ENCODE measurements at regions not wholly inside any gene's neighbourhood (a gene's known extent, or its start where the extent isn't known, plus 50 kb on each side); places are given as distances from the start of the nearest gene placed in this dataset.

DNA sequence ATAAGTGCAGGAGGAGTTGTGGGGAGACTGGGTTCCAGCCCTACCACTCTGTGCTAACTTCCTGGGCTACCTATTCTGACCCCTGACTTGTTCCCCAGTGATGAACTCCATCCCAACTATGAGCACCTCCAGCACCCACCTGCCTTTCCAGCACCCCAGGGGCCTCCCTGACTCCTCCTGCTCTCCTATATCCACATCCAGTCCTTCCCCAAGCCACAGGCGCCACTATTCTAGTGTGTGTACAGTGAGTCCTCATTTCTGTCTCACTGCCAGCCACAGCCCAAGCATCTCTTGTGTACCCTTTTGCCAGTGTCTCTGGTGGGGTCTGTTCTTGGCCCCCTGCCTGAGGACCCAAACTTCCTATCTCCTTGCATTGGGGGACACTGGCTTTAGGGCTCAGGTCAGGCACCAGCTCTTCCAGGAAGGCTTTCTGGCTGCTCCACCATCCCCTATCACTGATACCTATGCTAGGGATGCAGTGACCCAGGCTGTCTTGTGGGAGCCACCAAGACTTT lies 145.2 kb downstream of the INHBB start:
- H3K4me3 ChIP-seq (ENCODE audit: extremely low read depth in 1 of 4, insufficient read depth in 2 of 4, low read depth in 3 of 4, low read length in 4 of 4): no peak overlapping the region
- no peak overlapping the region for H3K4ac ChIP-seq (replicated peaks; ENCODE audit: insufficient read length, low read depth, low read length)
- no peaks in the 10 kb centered on the region for H3K23me2 ChIP-seq (ENCODE audit: low read depth, low read length)
- H3K36me3 ChIP-seq (ENCODE audit: control insufficient read depth in 2 of 4, insufficient read depth in 4 of 4, low read length in 3 of 4): no peaks in the 10 kb centered on the region
- FAIRE-seq (no peak), DNase-seq (ENCODE audit: low read depth in 1 of 2, low spot score in 2 of 2) (no peak)
- no peak overlapping the region for H2AK5ac ChIP-seq (ENCODE audit: low read depth, low read length)
- H3K79me1 ChIP-seq (ENCODE audit: low read depth, low read length): no peaks in the 10 kb centered on the region
- H2BK120ac ChIP-seq (replicated peaks; ENCODE audit: low read depth, low read length): no peak overlapping the region
- no peak overlapping the region for H3K23ac ChIP-seq (ENCODE audit: insufficient read length)
- H3K56ac ChIP-seq (replicated peaks; ENCODE audit: insufficient read length, low read depth, low read length): no peak overlapping the region
- H3K9ac ChIP-seq (replicated peaks in 1 of 4; ENCODE audit: extremely low read depth in 1 of 4, low read depth in 3 of 4, low read length in 3 of 4): no peak overlapping the region
- H2BK5ac ChIP-seq (ENCODE audit: low read depth, low read length): no peak overlapping the region
- H4K91ac ChIP-seq (replicated peaks; ENCODE audit: insufficient read length, low read length): no peak overlapping the region
- H2BK20ac ChIP-seq (ENCODE audit: low read length): no peak overlapping the region
- no peak overlapping the region for H2BK15ac ChIP-seq (ENCODE audit: low read length)
- no peaks in the 10 kb centered on the region for H3K79me2 ChIP-seq (ENCODE audit: control insufficient read depth in 1 of 2, insufficient read depth in 2 of 2, low read length in 2 of 2)
- no peak overlapping the region for H3K18ac ChIP-seq (ENCODE audit: extremely low read depth, low read length)
- H3K14ac ChIP-seq (ENCODE audit: insufficient read length): no peak overlapping the region
- no peak overlapping the region for H4K8ac ChIP-seq (ENCODE audit: extremely low read depth, insufficient read depth, low read length)
- H3K4me2 ChIP-seq (ENCODE audit: insufficient read depth in 1 of 2, low read depth in 2 of 2, low read length in 2 of 2): no peak overlapping the region
- H3K27me3 ChIP-seq (replicated peaks in 1 of 4; ENCODE audit: control insufficient read depth in 3 of 4, extremely low read depth in 1 of 4, insufficient read depth in 3 of 4, low read length in 3 of 4): peaks cover 0 to 19% (median 8%) of the 10 kb centered on the region in 4 experiments; a peak in 6 of 7 replicates
- H3K9me3 ChIP-seq (ENCODE audit: insufficient read depth in 2 of 2, low read depth in 1 of 2, low read length in 1 of 2): no peaks in the 10 kb centered on the region
- POLR2A ChIA-PET (ENCODE audit: partially characterized antibody): interaction anchor here (1.2 kb wide), 1 partner anchor 178 kb away, joined by 4 read pairs; no protein-coding TSS in a partner anchor
- no peak overlapping the region for H3K27ac ChIP-seq (ENCODE audit: low read depth, low read length)
- WGBS, 2 experiments (ENCODE audit: extremely low coverage in 1 of 2, insufficient coverage in 1 of 2, insufficient read length in 1 of 2, insufficient replicate concordance in 2 of 2, low coverage in 1 of 2, low lambda C conversion rate in 2 of 2, missing lambda C conversion rate in 1 of 2): 80% methylated on average over 1 of the region's 1 CpG; no CpG with 5 or more reads in 1 of the 2 experiments
- H4K20me1 ChIP-seq (replicated peaks in 1 of 2; ENCODE audit: control insufficient read depth in 1 of 2, insufficient read depth in 2 of 2, low read length in 2 of 2): peaks cover 0 to 3% of the 10 kb centered on the region in 2 experiments
- H3K4me1 ChIP-seq (replicated peaks in 1 of 4; ENCODE audit: control insufficient read depth in 3 of 4, insufficient read depth in 4 of 4, low read length in 3 of 4): peaks cover 0 to 6% (median 0%) of the 10 kb centered on the region in 4 experiments; a peak in 2 of 7 replicates
- no peak overlapping the region for H2BK12ac ChIP-seq (ENCODE audit: low read depth, low read length)
- CTCF ChIA-PET (ENCODE audit: partially characterized antibody): interaction anchor here (0.6 to 1.4 kb wide), 3 partner anchors 16 to 62 kb away, joined by 3 to 4 read pairs (median 3); no protein-coding TSS in a partner anchor
- H2AFZ ChIP-seq (ENCODE audit: low read length): no peak overlapping the region
- no peak overlapping the region for H4K5ac ChIP-seq (ENCODE audit: insufficient read length, low read depth, low read length)
- TF ChIP-seq TAF7 (optimal IDR thresholded peaks at IDR 0.05; ENCODE audit: borderline replicate concordance, low read depth, low read length): no peak
- no peak for TF ChIP-seq SUZ12 (IDR thresholded peaks at IDR 0.05; ENCODE audit: low read length)
- no peak for TF ChIP-seq ATF2 (IDR thresholded peaks at IDR 0.05; ENCODE audit: low read length)
- no peak for TF ChIP-seq RFX5 (IDR thresholded peaks at IDR 0.05; ENCODE audit: borderline replicate concordance, low read depth, low read length)
- no peak for TF ChIP-seq KDM4A (IDR thresholded peaks at IDR 0.05; ENCODE audit: low read depth, low read length, severe bottlenecking)
- no peak for TF ChIP-seq RNF2 (IDR thresholded peaks at IDR 0.05; ENCODE audit: borderline replicate concordance, low read depth, low read length, missing control alignments, poor library complexity, severe bottlenecking)
- no peak for TF ChIP-seq SIN3A (conservative IDR thresholded peaks at IDR 0.05 in 1 of 2, IDR thresholded peaks at IDR 0.05 in 1 of 2; ENCODE audit: low read depth in 1 of 2, low read length in 2 of 2)
- no peak for TF ChIP-seq CTBP2 (IDR thresholded peaks at IDR 0.05; ENCODE audit: borderline replicate concordance, insufficient read depth, insufficient read length, low read length)
- no peak for TF ChIP-seq EZH2 (IDR thresholded peaks at IDR 0.05; ENCODE audit: low read depth, low read length, severe bottlenecking)
- TF ChIP-seq BCL11A (IDR thresholded peaks at IDR 0.05; ENCODE audit: low read depth in 2 of 2, low read length in 2 of 2): no peak
